Transverse colon (tissue), 4 donors: ENCODE measurements at regions not wholly inside any gene's neighbourhood (a gene's known extent, or its start where the extent isn't known, plus 50 kb on each side); places are given as distances from the start of the nearest gene placed in this dataset.

ENCODE experiments used
- EP300 ChIP-seq: sonication (generic); formaldehyde crosslinking; IDR thresholded peaks from one replicate; pipeline ENCODE4 v1.6.1; 2017; ENCODE audit warnings: antibody characterized with exemption, low read depth
- POLR2A ChIP-seq: fragments of 450-650 bp; IDR thresholded peaks from one replicate; pipeline ENCODE4 v1.6.1; 2016; ENCODE audit warnings: antibody characterized with exemption, mild to moderate bottlenecking, moderate library complexity
- POLR2AphosphoS5 ChIP-seq, 3 donors: sonication (generic); formaldehyde crosslinking; IDR thresholded peaks; one replicate each; pipeline ENCODE4 v1.6.1; 2016; ENCODE audit warnings: antibody characterized with exemption in 3 of 3
- TF ChIP-seq, protein P1 (sequence below), 5 experiments: fragments of 200-600 bp in 3 of 5; fragments of 450-650 bp in 2 of 5; sonication (generic) in 3 of 5; IDR thresholded peaks; 1 replicate in 2 of 5; 2 replicates in 3 of 5; pipeline ENCODE4 v1.5.1; 2016 to 2017; ENCODE audit warnings: antibody characterized with exemption in 5 of 5, inconsistent platforms in 3 of 5, mild to moderate bottlenecking in 2 of 5, moderate library complexity in 1 of 5

GRCh38 chr7:21999896-22000295 is 54.2 kb upstream of the CDCA7L start:
- TF ChIP-seq, protein P1, sequence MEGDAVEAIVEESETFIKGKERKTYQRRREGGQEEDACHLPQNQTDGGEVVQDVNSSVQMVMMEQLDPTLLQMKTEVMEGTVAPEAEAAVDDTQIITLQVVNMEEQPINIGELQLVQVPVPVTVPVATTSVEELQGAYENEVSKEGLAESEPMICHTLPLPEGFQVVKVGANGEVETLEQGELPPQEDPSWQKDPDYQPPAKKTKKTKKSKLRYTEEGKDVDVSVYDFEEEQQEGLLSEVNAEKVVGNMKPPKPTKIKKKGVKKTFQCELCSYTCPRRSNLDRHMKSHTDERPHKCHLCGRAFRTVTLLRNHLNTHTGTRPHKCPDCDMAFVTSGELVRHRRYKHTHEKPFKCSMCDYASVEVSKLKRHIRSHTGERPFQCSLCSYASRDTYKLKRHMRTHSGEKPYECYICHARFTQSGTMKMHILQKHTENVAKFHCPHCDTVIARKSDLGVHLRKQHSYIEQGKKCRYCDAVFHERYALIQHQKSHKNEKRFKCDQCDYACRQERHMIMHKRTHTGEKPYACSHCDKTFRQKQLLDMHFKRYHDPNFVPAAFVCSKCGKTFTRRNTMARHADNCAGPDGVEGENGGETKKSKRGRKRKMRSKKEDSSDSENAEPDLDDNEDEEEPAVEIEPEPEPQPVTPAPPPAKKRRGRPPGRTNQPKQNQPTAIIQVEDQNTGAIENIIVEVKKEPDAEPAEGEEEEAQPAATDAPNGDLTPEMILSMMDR (IDR thresholded peaks at IDR 0.05): no peak
- TF ChIP-seq POLR2AphosphoS5 (IDR thresholded peaks at IDR 0.05) (no peak), POLR2A (no peak), EP300 (no peak)
